Ishikawa (cell line): ENCODE measurements at regions not wholly inside any gene's neighbourhood (a gene's known extent, or its start where the extent isn't known, plus 50 kb on each side); places are given as distances from the start of the nearest gene placed in this dataset.

Experiments
- CEBPB ChIP-seq: IDR thresholded peaks from 2 replicates; pipeline ENCODE4 v1.6.1; 2012
- CREB1 ChIP-seq: IDR thresholded peaks from 2 replicates; pipeline ENCODE4 v1.6.1; 2012; ENCODE audit warnings: low read depth
- EGR1 ChIP-seq: IDR thresholded peaks from 2 replicates; pipeline ENCODE4 v1.6.1; 2012
- EP300 ChIP-seq: IDR thresholded peaks from 2 replicates; pipeline ENCODE4 v1.6.1; 2012; ENCODE audit warnings: borderline replicate concordance
- FOXM1 ChIP-seq: IDR thresholded peaks from 2 replicates; pipeline ENCODE4 v1.6.1; 2012; ENCODE audit warnings: low read depth, borderline replicate concordance
- NFIC ChIP-seq: IDR thresholded peaks from 2 replicates; pipeline ENCODE4 v1.6.1; 2012
- RAD21 ChIP-seq: IDR thresholded peaks from 2 replicates; pipeline ENCODE4 v1.6.1; 2012; ENCODE audit warnings: low read depth
- TAF1 ChIP-seq: IDR thresholded peaks from 2 replicates; pipeline ENCODE4 v1.6.1; 2012; ENCODE audit warnings: low read depth, mild to moderate bottlenecking
- TCF12 ChIP-seq: IDR thresholded peaks from 2 replicates; pipeline ENCODE4 v1.6.1; 2012; ENCODE audit warnings: low read depth
- TEAD4 ChIP-seq: IDR thresholded peaks from 2 replicates; pipeline ENCODE4 v1.6.1; 2012
- YY1 ChIP-seq: IDR thresholded peaks from 2 replicates; pipeline ENCODE4 v1.6.1; 2012; ENCODE audit warnings: low read depth
- ZBTB7A ChIP-seq: IDR thresholded peaks from 2 replicates; pipeline ENCODE4 v1.6.1; 2012; ENCODE audit warnings: low read depth
- TF ChIP-seq, protein P1 (sequence below): IDR thresholded peaks from 2 replicates; pipeline ENCODE4 v1.6.1; 2012; ENCODE audit warnings: low read depth, mild to moderate bottlenecking
- TF ChIP-seq, protein P2 (sequence below): IDR thresholded peaks from 2 replicates; pipeline ENCODE4 v1.6.1; 2012
- TF ChIP-seq, protein P3 (sequence below): IDR thresholded peaks from 2 replicates; pipeline ENCODE4 v1.6.1; 2012

DNA sequence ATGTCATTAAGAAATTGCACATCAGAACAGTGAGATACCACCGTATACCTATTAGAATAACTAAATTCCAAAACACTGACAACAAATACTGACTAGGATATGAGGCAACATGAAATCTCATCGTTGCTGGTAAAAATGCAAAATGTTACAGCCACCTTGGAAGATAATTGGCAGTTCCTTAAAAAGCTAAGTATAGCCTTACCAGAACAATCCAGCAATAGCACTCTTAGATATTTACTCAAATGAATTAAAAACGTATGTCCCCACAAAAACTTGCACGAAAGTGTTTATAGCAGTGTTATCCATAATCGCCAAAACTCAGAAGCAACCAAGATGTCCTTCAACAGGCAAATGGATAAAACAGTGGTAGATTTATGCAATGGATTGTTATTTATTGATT, 241.7 kb downstream of the EPHA4 start:
- no peak for TF ChIP-seq TCF12
- no peak for TF ChIP-seq TAF1
- no peak for TF ChIP-seq FOXM1
- TF ChIP-seq, protein P1, sequence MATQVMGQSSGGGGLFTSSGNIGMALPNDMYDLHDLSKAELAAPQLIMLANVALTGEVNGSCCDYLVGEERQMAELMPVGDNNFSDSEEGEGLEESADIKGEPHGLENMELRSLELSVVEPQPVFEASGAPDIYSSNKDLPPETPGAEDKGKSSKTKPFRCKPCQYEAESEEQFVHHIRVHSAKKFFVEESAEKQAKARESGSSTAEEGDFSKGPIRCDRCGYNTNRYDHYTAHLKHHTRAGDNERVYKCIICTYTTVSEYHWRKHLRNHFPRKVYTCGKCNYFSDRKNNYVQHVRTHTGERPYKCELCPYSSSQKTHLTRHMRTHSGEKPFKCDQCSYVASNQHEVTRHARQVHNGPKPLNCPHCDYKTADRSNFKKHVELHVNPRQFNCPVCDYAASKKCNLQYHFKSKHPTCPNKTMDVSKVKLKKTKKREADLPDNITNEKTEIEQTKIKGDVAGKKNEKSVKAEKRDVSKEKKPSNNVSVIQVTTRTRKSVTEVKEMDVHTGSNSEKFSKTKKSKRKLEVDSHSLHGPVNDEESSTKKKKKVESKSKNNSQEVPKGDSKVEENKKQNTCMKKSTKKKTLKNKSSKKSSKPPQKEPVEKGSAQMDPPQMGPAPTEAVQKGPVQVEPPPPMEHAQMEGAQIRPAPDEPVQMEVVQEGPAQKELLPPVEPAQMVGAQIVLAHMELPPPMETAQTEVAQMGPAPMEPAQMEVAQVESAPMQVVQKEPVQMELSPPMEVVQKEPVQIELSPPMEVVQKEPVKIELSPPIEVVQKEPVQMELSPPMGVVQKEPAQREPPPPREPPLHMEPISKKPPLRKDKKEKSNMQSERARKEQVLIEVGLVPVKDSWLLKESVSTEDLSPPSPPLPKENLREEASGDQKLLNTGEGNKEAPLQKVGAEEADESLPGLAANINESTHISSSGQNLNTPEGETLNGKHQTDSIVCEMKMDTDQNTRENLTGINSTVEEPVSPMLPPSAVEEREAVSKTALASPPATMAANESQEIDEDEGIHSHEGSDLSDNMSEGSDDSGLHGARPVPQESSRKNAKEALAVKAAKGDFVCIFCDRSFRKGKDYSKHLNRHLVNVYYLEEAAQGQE = no peak
- TF ChIP-seq CEBPB = no peak
- TF ChIP-seq EP300 = no peak
- TF ChIP-seq CREB1 = no peak
- TF ChIP-seq, protein P2, sequence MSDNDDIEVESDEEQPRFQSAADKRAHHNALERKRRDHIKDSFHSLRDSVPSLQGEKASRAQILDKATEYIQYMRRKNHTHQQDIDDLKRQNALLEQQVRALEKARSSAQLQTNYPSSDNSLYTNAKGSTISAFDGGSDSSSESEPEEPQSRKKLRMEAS = no peak
- no peak for TF ChIP-seq RAD21
- no peak for TF ChIP-seq YY1
- TF ChIP-seq, protein P3, sequence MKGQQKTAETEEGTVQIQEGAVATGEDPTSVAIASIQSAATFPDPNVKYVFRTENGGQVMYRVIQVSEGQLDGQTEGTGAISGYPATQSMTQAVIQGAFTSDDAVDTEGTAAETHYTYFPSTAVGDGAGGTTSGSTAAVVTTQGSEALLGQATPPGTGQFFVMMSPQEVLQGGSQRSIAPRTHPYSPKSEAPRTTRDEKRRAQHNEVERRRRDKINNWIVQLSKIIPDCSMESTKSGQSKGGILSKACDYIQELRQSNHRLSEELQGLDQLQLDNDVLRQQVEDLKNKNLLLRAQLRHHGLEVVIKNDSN = no peak
- no peak for TF ChIP-seq TEAD4
- TF ChIP-seq EGR1 = no peak

- no peak for TF ChIP-seq TAF1
- TF ChIP-seq TEAD4 = no peak
- no peak for TF ChIP-seq CREB1
- TF ChIP-seq, protein P2 = no peak
- TF ChIP-seq, protein P3 = no peak
- TF ChIP-seq, protein P1 = no peak
- TF ChIP-seq FOXM1 = no peak
- no peak for TF ChIP-seq TCF12
- TF ChIP-seq EGR1 = no peak
- TF ChIP-seq NFIC = no peak
- TF ChIP-seq RAD21 = no peak
- no peak for TF ChIP-seq CEBPB
- TF ChIP-seq ZBTB7A = no peak
- no peak for TF ChIP-seq EP300
- TF ChIP-seq YY1 = no peak
These were observed 237.5 kb downstream of the EPHA4 start for GRCh38 chr2:221334481-221335218.

DNA sequence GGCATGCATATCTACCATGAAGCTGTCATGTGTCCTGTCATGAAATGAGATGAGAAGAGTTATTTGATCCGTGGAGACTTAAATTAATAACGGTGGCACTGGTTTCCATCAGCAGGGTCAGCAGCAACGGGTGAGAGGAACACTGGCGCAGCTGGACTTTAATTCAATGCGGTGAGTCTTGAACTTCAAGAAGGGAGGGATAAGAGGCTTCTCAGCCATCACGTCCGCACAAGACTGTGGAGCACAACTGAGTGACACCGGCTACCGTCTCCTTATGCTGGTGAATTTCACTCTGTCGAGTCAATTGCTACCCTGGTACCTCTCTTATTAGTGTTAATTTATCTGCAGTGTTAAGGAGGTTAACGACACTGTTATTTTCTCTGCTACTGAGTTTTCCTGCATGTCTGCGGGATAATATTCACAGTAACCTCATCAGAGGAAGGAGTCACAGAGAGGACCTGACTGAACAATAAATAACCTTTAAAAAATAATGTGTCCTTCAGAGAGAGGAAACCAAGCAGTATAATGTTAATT, 236.8 kb downstream of the EPHA4 start:
- no peak for TF ChIP-seq ZBTB7A
- no peak for TF ChIP-seq EP300
- TF ChIP-seq, protein P1 = no peak
- no peak for TF ChIP-seq FOXM1
- TF ChIP-seq TAF1 = no peak
- TF ChIP-seq TEAD4 = no peak

GRCh38 chr2:221336967-221337366, 235.1 kb downstream of the EPHA4 start:
- TF ChIP-seq, protein P2 = no peak
- no peak for TF ChIP-seq FOXM1
- TF ChIP-seq TAF1 = no peak
- no peak for TF ChIP-seq EP300
- TF ChIP-seq, protein P1 = no peak
- no peak for TF ChIP-seq EGR1
- TF ChIP-seq CEBPB = no peak
